Lower lobe of right lung (tissue), 2 donors: ENCODE measurements at regions not wholly inside any gene's neighbourhood (a gene's known extent, or its start where the extent isn't known, plus 50 kb on each side); places are given as distances from the start of the nearest gene placed in this dataset.

Experiments used
- ATAC-seq, 2 donors: fragments of 200-7000 bp; cut with Tn5 transposase; one replicate each; pipeline ENCODE4 v1.9.1; 2020 to 2022; ENCODE audit warnings: mild to moderate bottlenecking in 2 of 2, moderate library complexity in 2 of 2
- DNase-seq: peaks from one replicate; pipeline ENCODE4 v3.0.0-alpha.2; 2020
- H3K27ac ChIP-seq: fragments of 200-600 bp; one replicate; pipeline ENCODE4 v1.8.0; 2022
- H3K27me3 ChIP-seq: fragments of 200-600 bp; one replicate; pipeline ENCODE4 v1.8.0; 2022; ENCODE audit warnings: low read depth
- H3K36me3 ChIP-seq: fragments of 200-600 bp; one replicate; pipeline ENCODE4 v1.8.0; 2022; ENCODE audit warnings: mild to moderate bottlenecking
- H3K4me1 ChIP-seq: fragments of 200-600 bp; one replicate; pipeline ENCODE4 v1.8.0; 2022
- H3K4me3 ChIP-seq: fragments of 200-600 bp; one replicate; pipeline ENCODE4 v1.8.0; 2022; ENCODE audit warnings: mild to moderate bottlenecking
- H3K9me3 ChIP-seq: fragments of 200-600 bp; one replicate; pipeline ENCODE4 v1.8.0; 2022
- intact Hi-C: fragments of 100-400 bp; cut with DNase I; formaldehyde crosslinking; loops from one replicate; pipeline ENCODE4 v1.11.0; 2022
- TF ChIP-seq, protein P1 (sequence below): fragments of 200-600 bp; IDR thresholded peaks from one replicate; pipeline ENCODE4 v1.8.0; 2022; ENCODE audit warnings: antibody characterized with exemption, mild to moderate bottlenecking
- donor health status: DM: no; HTN: yes; CAD: no; lungs with severe emphysema.

DNA sequence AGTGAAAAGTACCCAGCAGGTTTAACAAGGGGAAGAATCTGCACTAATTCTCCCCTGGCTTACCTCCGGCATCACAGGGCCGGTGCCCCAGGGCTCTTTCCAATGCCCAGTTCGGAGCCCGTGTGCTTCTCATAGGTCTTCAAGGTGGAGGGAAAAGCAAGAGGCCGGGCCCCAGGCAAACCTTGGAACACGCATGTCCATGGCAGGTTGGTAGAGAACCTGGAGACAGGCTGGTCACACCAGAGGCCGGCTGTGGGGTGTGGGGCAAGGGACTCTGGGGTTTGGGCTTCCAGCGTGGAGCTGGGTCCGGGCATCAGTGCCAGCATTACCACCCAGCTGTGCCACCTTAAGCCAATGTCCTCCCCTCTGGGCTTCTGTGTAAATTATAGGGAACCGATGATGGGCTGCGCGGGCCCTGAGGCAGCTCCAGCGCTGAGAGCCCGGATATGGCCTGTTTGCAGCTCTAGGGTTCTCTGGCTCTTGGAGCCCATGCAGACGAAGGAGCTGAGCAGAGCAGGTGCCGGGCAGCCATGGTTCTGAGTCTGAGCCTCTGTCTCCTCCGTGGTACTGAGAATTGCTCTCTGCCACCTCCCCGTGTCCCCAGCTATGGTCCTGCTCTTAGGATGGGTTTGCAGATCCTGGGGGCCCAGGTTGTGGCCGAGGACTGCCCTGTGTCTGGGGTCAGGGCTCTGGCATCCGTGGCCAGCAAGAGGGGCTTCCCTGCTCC is 197.0 kb upstream of the C14orf180 start:
- peaks cover 15% of the 10 kb centered on the region for H3K27me3 ChIP-seq
- intact Hi-C loops: no loop called here
- no peaks in the 10 kb centered on the region for H3K36me3 ChIP-seq
- H3K4me3 ChIP-seq: no peak overlapping the region
- H3K27ac ChIP-seq: no peak overlapping the region
- DNase-seq (peak; percentile 39), ATAC-seq (no peak)
- TF ChIP-seq, protein P1, sequence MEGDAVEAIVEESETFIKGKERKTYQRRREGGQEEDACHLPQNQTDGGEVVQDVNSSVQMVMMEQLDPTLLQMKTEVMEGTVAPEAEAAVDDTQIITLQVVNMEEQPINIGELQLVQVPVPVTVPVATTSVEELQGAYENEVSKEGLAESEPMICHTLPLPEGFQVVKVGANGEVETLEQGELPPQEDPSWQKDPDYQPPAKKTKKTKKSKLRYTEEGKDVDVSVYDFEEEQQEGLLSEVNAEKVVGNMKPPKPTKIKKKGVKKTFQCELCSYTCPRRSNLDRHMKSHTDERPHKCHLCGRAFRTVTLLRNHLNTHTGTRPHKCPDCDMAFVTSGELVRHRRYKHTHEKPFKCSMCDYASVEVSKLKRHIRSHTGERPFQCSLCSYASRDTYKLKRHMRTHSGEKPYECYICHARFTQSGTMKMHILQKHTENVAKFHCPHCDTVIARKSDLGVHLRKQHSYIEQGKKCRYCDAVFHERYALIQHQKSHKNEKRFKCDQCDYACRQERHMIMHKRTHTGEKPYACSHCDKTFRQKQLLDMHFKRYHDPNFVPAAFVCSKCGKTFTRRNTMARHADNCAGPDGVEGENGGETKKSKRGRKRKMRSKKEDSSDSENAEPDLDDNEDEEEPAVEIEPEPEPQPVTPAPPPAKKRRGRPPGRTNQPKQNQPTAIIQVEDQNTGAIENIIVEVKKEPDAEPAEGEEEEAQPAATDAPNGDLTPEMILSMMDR: no peak
- no peaks in the 10 kb centered on the region for H3K4me1 ChIP-seq
- H3K9me3 ChIP-seq: no peaks in the 10 kb centered on the region

DNA sequence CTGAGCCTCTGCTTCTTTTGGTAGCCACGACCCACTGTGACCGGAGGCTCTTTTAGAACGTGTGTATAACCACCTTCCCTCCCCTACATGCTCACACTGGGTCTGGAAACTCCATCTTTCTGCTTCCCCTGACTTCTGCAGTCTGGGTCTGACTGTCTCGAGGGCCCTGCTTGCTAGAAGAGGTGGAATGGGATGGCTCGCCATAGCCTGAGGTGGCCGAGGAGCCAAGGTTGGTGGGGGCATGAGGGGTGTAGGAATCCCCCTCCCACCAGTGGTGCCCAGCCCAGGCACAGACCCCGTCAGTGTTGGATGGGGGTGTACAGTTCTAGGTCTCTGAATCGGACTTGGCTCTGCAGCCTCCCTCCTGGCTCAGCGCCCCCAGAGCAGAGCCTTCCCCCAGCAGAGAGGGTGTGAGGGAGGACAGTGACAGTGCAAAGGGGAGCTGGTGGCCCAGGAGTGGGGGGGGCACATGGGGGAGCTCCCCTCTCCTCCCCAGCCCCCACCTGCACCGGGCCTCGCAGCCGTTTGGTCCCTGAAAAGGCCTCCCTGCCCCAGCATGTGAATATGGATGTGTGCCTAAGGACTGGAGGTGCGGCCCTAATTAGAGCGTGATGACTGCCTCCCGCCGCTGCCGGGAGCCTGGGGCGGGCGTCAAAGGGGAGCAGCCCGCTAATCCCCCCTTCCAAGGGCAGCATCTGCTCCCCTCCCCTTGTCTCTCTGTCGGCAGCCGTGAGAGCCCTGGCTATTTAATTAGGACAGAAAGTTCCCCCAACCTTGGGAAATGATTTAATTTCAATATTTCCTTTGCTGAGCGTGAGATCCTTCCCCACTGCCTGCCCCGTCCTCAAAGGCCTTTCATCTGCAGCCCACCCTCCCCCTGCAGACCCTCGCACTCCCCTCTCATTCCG is 196.2 kb upstream of the C14orf180 start:
- peaks cover 15% of the 10 kb centered on the region for H3K27me3 ChIP-seq
- no peaks in the 10 kb centered on the region for H3K36me3 ChIP-seq
- no peaks in the 10 kb centered on the region for H3K4me1 ChIP-seq
- no peak overlapping the region for H3K4me3 ChIP-seq
- TF ChIP-seq, protein P1: no peak
- H3K9me3 ChIP-seq: no peaks in the 10 kb centered on the region
- intact Hi-C loops: no loop called here
- ATAC-seq (no peak), DNase-seq (no peak)
- no peak overlapping the region for H3K27ac ChIP-seq

DNA sequence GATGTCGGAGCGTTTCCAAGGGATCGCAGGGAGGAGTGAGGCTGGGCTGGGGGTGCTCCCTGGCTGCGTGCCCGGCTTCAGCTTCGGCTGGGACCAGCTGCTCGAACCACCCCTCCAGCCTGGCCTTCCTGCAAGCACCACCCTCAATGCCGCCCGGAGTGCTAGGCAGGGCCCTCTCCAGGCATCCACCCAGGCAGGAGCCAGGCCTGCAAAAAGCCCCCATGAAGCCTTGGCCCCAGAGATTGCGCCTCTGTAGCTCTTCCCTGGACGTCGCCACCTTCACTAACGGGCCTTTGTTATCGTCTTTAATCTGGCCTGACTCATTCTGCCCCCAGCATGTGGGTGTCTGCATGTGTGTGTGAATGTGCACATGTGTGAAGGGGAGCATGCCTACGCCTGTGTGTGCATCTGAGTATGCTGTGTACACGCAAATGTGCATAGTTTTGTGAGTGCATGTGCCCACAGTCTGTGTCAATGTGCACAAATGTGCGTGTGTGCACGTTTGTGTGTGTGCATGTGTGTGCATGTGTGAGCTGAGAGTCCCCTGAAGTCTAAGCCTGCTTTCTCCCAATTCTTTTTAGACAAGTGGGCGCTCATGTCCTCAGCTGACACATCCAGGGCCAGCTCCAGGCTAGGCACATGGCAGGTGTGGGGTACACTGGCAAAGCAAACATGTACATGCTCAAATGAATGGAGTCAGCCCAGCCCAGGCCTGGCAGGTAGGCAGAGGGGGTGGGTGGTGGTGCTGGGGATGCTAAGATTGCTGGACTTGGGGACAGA is 195.4 kb upstream of the C14orf180 start:
- intact Hi-C loops: no loop called here
- DNase-seq (no peak), ATAC-seq (no peak)
- Histone ChIP-seq H3K4me3 (no peak overlapping the region), H3K9me3 (no peaks in the 10 kb centered on the region), H3K4me1 (no peaks in the 10 kb centered on the region), H3K27ac (no peak overlapping the region), H3K36me3 (no peaks in the 10 kb centered on the region), H3K27me3 (peaks cover 15% of the 10 kb centered on the region)
- TF ChIP-seq, protein P1: no peak

DNA sequence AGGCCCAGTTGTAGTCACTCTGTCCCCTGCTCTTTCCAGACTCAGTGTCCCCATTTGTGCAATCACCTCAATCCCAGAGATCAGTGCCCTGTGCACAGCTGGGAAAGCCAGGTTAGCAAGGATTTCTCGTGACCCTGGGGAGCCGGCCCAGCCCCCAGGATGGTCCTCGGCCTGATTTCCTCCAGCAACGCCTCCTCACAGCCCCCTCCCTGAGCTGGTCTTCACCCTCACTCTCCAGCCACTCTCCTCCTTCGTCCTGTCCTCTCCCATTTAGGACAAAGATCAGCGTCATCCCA is 194.8 kb upstream of the C14orf180 start:
- Histone ChIP-seq H3K4me3 (no peak overlapping the region), H3K27ac (no peak overlapping the region), H3K27me3 (peaks cover 15% of the 10 kb centered on the region), H3K4me1 (no peaks in the 10 kb centered on the region), H3K9me3 (no peaks in the 10 kb centered on the region), H3K36me3 (no peaks in the 10 kb centered on the region)
- DNase-seq (no peak), ATAC-seq (no peak)
- TF ChIP-seq, protein P1: no peak
- intact Hi-C loops: no loop called here

DNA sequence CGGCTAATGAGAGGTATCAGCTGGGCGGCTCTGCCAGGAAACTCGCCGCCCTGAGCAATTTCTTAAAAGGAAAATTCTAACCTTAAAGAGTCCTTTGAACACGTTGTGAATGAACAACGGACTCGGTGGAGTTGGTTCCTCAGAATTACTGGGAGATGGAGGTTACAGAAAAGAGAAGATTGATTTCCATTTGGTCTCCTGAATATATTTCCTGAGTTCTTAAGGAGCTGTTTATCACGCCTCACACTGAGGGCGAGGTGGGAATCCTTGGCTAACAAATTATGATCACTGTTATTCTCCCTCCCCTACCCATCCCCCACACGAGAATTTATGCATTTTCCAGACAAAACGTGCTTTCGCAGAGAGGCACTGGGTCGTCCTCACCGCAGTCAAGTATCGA is 194.5 kb upstream of the C14orf180 start:
- DNase-seq: no peak
- TF ChIP-seq, protein P1: no peak
- H3K27ac ChIP-seq: no peak overlapping the region
- H3K4me1 ChIP-seq: no peaks in the 10 kb centered on the region
- no peak for ATAC-seq
- intact Hi-C loops: no loop called here
- H3K9me3 ChIP-seq: no peaks in the 10 kb centered on the region
- H3K27me3 ChIP-seq: peaks cover 15% of the 10 kb centered on the region
- H3K36me3 ChIP-seq: no peaks in the 10 kb centered on the region
- H3K4me3 ChIP-seq: no peak overlapping the region
